CD14-positive monocyte (primary cell): ENCODE measurements at regions not wholly inside any gene's neighbourhood (a gene's known extent, or its start where the extent isn't known, plus 50 kb on each side); places are given as distances from the start of the nearest gene placed in this dataset.

Experiments
- DNase-seq, 3 donors: peaks; one replicate each; pipeline ENCODE4 v3.0.0-alpha.2; 2011 to 2022
- H2AFZ ChIP-seq: 2 replicates; pipeline ENCODE4 v1.6.0; 2012; ENCODE audit warnings: mild to moderate bottlenecking, low read depth, low read length, inconsistent platforms; ENCODE audit not compliant: insufficient read depth, poor library complexity, severe bottlenecking
- H3K27ac ChIP-seq, 2 donors: 1 replicate in 1 of 2; 2 replicates in 1 of 2; pipeline ENCODE4 v1.5.1; 2012 to 2013; ENCODE audit warnings: low read length in 2 of 2, control low read depth in 1 of 2, inconsistent platforms in 1 of 2, low read depth in 1 of 2, mild to moderate bottlenecking in 1 of 2
- H3K27me3 ChIP-seq, 2 donors: one replicate each; pipeline versions ENCODE4 v1.6.0 to v1.6.1; 2011 to 2013; ENCODE audit warnings: low read length in 2 of 2; ENCODE audit not compliant: control insufficient read depth in 2 of 2, insufficient read depth in 2 of 2
- H3K36me3 ChIP-seq, 2 donors: replicated peaks in 1 of 2; 1 replicate in 1 of 2; 2 replicates in 1 of 2; pipeline versions ENCODE4 v1.5.1 to v1.6.1; 2012 to 2013; ENCODE audit warnings: low read length in 2 of 2, control low read depth in 1 of 2, inconsistent platforms in 1 of 2, mild to moderate bottlenecking in 1 of 2; ENCODE audit not compliant: insufficient read depth in 2 of 2, control insufficient read depth in 1 of 2
- H3K4me1 ChIP-seq, 2 donors: 1 replicate in 1 of 2; 2 replicates in 1 of 2; pipeline versions ENCODE4 v1.5.1 to v1.6.1; 2012 to 2013; ENCODE audit warnings: low read length in 2 of 2, control low read depth in 1 of 2, inconsistent platforms in 1 of 2, mild to moderate bottlenecking in 1 of 2, moderate library complexity in 1 of 2; ENCODE audit not compliant: insufficient read depth in 2 of 2, control insufficient read depth in 1 of 2
- H3K4me2 ChIP-seq: replicated peaks from 2 replicates; pipeline ENCODE3; 2012; ENCODE audit warnings: low read length, moderate library complexity, mild to moderate bottlenecking; ENCODE audit not compliant: poor library complexity, severe bottlenecking; ENCODE audit errors: extremely low read depth
- H3K4me3 ChIP-seq, 3 experiments: fragments of 200-600 bp in 1 of 3; sonication (generic) in 1 of 3; replicated peaks in 1 of 3; 1 replicate in 2 of 3; 2 replicates in 1 of 3; pipeline ENCODE4 v1.5.1; 2011 to 2013; ENCODE audit warnings: low read length in 3 of 3, mild to moderate bottlenecking in 3 of 3, control low read depth in 2 of 3, low read depth in 2 of 3, inconsistent platforms in 1 of 3, moderate library complexity in 1 of 3
- H3K79me2 ChIP-seq: 2 replicates; pipeline ENCODE4 v1.6.0; 2012; ENCODE audit warnings: mild to moderate bottlenecking, control low read depth, inconsistent platforms, low read length, moderate library complexity; ENCODE audit not compliant: insufficient read depth
- H3K9ac ChIP-seq: 2 replicates; pipeline ENCODE4 v1.6.0; 2017; ENCODE audit warnings: low read length, mild to moderate bottlenecking; ENCODE audit not compliant: insufficient read depth, poor library complexity, severe bottlenecking
- H3K9me3 ChIP-seq, 2 donors: replicated peaks in 1 of 2; 1 replicate in 1 of 2; 2 replicates in 1 of 2; pipeline versions ENCODE4 v1.5.1 to v1.6.1; 2012 to 2013; ENCODE audit warnings: low read length in 2 of 2, control low read depth in 1 of 2; ENCODE audit not compliant: control insufficient read depth in 1 of 2, insufficient read depth in 1 of 2
- H4K20me1 ChIP-seq: 2 replicates; pipeline ENCODE4 v1.6.0; 2012; ENCODE audit warnings: mild to moderate bottlenecking, low read length, control low read depth, moderate library complexity; ENCODE audit not compliant: insufficient read depth
- H3K27ac Mint-ChIP-seq, 7 donors: one replicate each; pipeline ENCODE4 v1.8.0; 2020; ENCODE audit warnings: mild to moderate bottlenecking in 7 of 7, mixed read lengths in 7 of 7, moderate library complexity in 6 of 7, inconsistent platforms in 2 of 7
- H3K27me3 Mint-ChIP-seq, 3 donors: one replicate each; pipeline ENCODE4 v1.8.0; 2021 to 2022; ENCODE audit warnings: low read depth in 3 of 3, mild to moderate bottlenecking in 3 of 3, mixed read lengths in 3 of 3, moderate library complexity in 3 of 3, inconsistent platforms in 1 of 3
- H3K36me3 Mint-ChIP-seq, 2 donors: one replicate each; pipeline ENCODE4 v1.8.0; 2020; ENCODE audit warnings: mixed read lengths in 2 of 2, inconsistent platforms in 1 of 2, mild to moderate bottlenecking in 1 of 2
- H3K4me1 Mint-ChIP-seq: one replicate; pipeline ENCODE4 v1.8.0; 2020; ENCODE audit warnings: mild to moderate bottlenecking, mixed read lengths
- H3K4me3 Mint-ChIP-seq, 2 donors: one replicate each; pipeline ENCODE4 v1.8.0; 2020; ENCODE audit warnings: mild to moderate bottlenecking in 2 of 2, mixed read lengths in 2 of 2, moderate library complexity in 1 of 2
- H3K9me3 Mint-ChIP-seq, 7 donors: one replicate each; pipeline ENCODE4 v1.8.0; 2020 to 2022; ENCODE audit warnings: mixed read lengths in 7 of 7, mild to moderate bottlenecking in 6 of 7, moderate library complexity in 6 of 7, inconsistent platforms in 2 of 7
- CTCF ChIP-seq: fragments of 200-600 bp; IDR thresholded peaks from one replicate; pipeline ENCODE4 v1.8.0; 2022; ENCODE audit warnings: antibody characterized with exemption, mild to moderate bottlenecking
- WGBS: methylation state at CpG from one replicate; pipeline ENCODE4 v1.1.5; 2013; ENCODE audit warnings: missing lambda C conversion rate; ENCODE audit not compliant: insufficient coverage; 5-methylcytosine and 5-hydroxymethylcytosine counted together
- intact Hi-C, 2 donors: fragments of 100-400 bp; cut with micrococcal nuclease; formaldehyde crosslinking; loops; one replicate each; pipeline versions ENCODE4 v1.15.0 to v1.15.1; 2023

GRCh38 chr1:194919146-194919545 lies 1689.1 kb downstream of the KCNT2 start:
- 96% methylated on average over 4 of the region's 5 CpGs for WGBS
- H3K4me1 Mint-ChIP-seq, result no peaks in the 10 kb centered on the region
- H3K27me3 Mint-ChIP-seq, result peaks cover 0 to 2% (median 0%) of the 10 kb centered on the region in 3 donors
- Histone ChIP-seq H3K9me3 (peaks cover 8% of the 10 kb centered on the region in 2 donors), H4K20me1 (no peaks in the 10 kb centered on the region), H3K4me3 (no peak overlapping the region), H3K4me1 (no peaks in the 10 kb centered on the region), H3K36me3 (no peaks in the 10 kb centered on the region), H3K79me2 (no peaks in the 10 kb centered on the region), H2AFZ (no peak overlapping the region), H3K27ac (no peak overlapping the region), H3K4me2 (no peak overlapping the region), H3K9ac (no peak overlapping the region), H3K27me3 (no peaks in the 10 kb centered on the region)
- intact Hi-C loops, result no loop called here
- no peak overlapping the region for H3K27ac Mint-ChIP-seq
- H3K36me3 Mint-ChIP-seq, result no peaks in the 10 kb centered on the region
- peaks cover 0 to 7% (median 5%) of the 10 kb centered on the region in 7 donors for H3K9me3 Mint-ChIP-seq
- TF ChIP-seq CTCF, result no peak
- no peak for DNase-seq
- no peak overlapping the region for H3K4me3 Mint-ChIP-seq

DNA sequence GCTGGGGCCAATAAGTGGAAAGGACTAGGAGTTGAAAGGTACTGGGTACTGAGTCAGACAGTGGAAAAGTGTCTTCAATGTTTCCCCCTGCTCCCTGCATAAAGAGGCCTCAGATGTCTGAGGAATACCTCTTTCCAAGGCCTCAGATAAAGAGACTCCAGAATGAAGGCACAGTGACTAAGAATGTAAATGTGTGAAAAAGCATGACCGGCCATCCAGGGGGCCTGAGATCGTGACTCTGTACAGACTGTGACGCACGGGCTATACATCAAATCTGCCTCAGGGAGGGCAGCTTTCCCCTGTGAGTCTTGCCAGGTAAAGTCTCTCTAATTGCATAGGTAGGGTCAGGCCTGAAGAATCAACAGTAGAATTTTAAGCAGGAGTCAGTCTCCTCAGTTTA lies 1690.5 kb downstream of the KCNT2 start:
- no peak overlapping the region for H2AFZ ChIP-seq
- no peaks in the 10 kb centered on the region for H3K27me3 ChIP-seq
- H3K36me3 ChIP-seq, result no peaks in the 10 kb centered on the region
- peaks cover 0 to 2% (median 0%) of the 10 kb centered on the region in 3 donors for H3K27me3 Mint-ChIP-seq
- no peaks in the 10 kb centered on the region for H3K79me2 ChIP-seq
- no peaks in the 10 kb centered on the region for H4K20me1 ChIP-seq
- no peak overlapping the region for H3K4me3 ChIP-seq
- intact Hi-C loops, result no loop called here
- H3K9me3 Mint-ChIP-seq, result peaks cover 0 to 7% (median 4%) of the 10 kb centered on the region in 7 donors
- no peak overlapping the region for H3K4me3 Mint-ChIP-seq
- no peak for TF ChIP-seq CTCF
- peaks cover 8% of the 10 kb centered on the region in 2 donors for H3K9me3 ChIP-seq
- H3K27ac Mint-ChIP-seq, result no peak overlapping the region
- H3K4me1 ChIP-seq, result no peaks in the 10 kb centered on the region
- no peaks in the 10 kb centered on the region for H3K4me1 Mint-ChIP-seq
- no peak overlapping the region for H3K4me2 ChIP-seq
- H3K36me3 Mint-ChIP-seq, result no peaks in the 10 kb centered on the region
- WGBS, result 98% methylated on average over 4 of the region's 4 CpGs
- H3K9ac ChIP-seq, result no peak overlapping the region
- no peak for DNase-seq
- no peak overlapping the region for H3K27ac ChIP-seq
